ENCODE measurements at regions not wholly inside any gene's neighbourhood (a gene's known extent, or its start where the extent isn't known, plus 50 kb on each side); places are given as distances from the start of the nearest gene placed in this dataset.
A peak's percentile ranks its signal among the peaks of the same experiment; 100 is the strongest.

DNA sequence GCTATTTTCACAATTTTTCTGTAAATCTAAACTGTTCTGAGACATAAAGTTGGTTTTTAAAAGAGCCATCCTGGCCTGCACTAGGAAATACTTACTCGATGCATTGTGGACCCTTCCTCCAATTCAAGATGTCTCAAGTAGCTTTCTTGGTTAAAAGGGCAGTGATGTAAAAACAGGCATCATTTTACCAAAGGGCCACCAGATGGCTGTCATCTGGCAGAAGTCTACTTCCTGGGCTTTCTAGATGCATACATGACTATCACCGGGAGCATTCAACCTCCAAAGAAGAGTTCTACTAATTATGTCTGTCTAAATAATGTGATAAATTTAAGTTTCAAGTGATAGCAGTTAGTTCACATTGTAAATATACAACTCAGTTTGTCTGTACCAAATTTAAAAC is 96.8 kb upstream of the FRMD6 start:
- TF ChIP-seq, protein P1, sequence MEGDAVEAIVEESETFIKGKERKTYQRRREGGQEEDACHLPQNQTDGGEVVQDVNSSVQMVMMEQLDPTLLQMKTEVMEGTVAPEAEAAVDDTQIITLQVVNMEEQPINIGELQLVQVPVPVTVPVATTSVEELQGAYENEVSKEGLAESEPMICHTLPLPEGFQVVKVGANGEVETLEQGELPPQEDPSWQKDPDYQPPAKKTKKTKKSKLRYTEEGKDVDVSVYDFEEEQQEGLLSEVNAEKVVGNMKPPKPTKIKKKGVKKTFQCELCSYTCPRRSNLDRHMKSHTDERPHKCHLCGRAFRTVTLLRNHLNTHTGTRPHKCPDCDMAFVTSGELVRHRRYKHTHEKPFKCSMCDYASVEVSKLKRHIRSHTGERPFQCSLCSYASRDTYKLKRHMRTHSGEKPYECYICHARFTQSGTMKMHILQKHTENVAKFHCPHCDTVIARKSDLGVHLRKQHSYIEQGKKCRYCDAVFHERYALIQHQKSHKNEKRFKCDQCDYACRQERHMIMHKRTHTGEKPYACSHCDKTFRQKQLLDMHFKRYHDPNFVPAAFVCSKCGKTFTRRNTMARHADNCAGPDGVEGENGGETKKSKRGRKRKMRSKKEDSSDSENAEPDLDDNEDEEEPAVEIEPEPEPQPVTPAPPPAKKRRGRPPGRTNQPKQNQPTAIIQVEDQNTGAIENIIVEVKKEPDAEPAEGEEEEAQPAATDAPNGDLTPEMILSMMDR (IDR thresholded peaks at IDR 0.05): no peak
- no peaks in the 10 kb centered on the region for H3K4me1 ChIP-seq (ENCODE audit: low read depth)
- intact Hi-C loops (cut with DNase I, micrococcal nuclease): no loop called here
- H3K9me3 ChIP-seq: no peaks in the 10 kb centered on the region
- no peak overlapping the region for H3K4me3 ChIP-seq
- no peak for DNase-seq
- ATAC-seq: no peak
- H3K36me3 ChIP-seq (ENCODE audit: low read depth): no peaks in the 10 kb centered on the region

- DNase-seq: no peak
- H3K36me3 ChIP-seq (ENCODE audit: low read depth): no peaks in the 10 kb centered on the region
- TF ChIP-seq, protein P1 (IDR thresholded peaks at IDR 0.05): no peak
- intact Hi-C loops (cut with DNase I, micrococcal nuclease): no loop called here
- H3K4me3 ChIP-seq: no peak overlapping the region
- H3K9me3 ChIP-seq: no peaks in the 10 kb centered on the region
- no peaks in the 10 kb centered on the region for H3K4me1 ChIP-seq (ENCODE audit: low read depth)
- no peak for ATAC-seq
Observed at GRCh38 chr14:51561141-51561540, 90.6 kb upstream of the FRMD6 start.

GRCh38 chr14:51562816-51563215 is 88.9 kb upstream of the FRMD6 start:
- Histone ChIP-seq H3K4me1 (ENCODE audit: low read depth) (no peaks in the 10 kb centered on the region), H3K4me3 (no peak overlapping the region), H3K9me3 (no peaks in the 10 kb centered on the region), H3K36me3 (ENCODE audit: low read depth) (no peaks in the 10 kb centered on the region)
- DNase-seq: no peak
- intact Hi-C loops (cut with DNase I, micrococcal nuclease): no loop called here
- TF ChIP-seq, protein P1 (IDR thresholded peaks at IDR 0.05): no peak
- ATAC-seq: no peak

GRCh38 chr14:51563560-51563959 is 88.2 kb upstream of the FRMD6 start:
- no peaks in the 10 kb centered on the region for H3K9me3 ChIP-seq
- no peaks in the 10 kb centered on the region for H3K4me1 ChIP-seq (ENCODE audit: low read depth)
- no peak overlapping the region for H3K4me3 ChIP-seq
- no peaks in the 10 kb centered on the region for H3K36me3 ChIP-seq (ENCODE audit: low read depth)
- intact Hi-C loops (cut with DNase I, micrococcal nuclease): no loop called here
- no peak for DNase-seq
- no peak for ATAC-seq
- TF ChIP-seq, protein P1 (IDR thresholded peaks at IDR 0.05): no peak

GRCh38 chr14:51564460-51564859 is 87.2 kb upstream of the FRMD6 start:
- no peaks in the 10 kb centered on the region for H3K4me1 ChIP-seq (ENCODE audit: low read depth)
- H3K9me3 ChIP-seq: no peaks in the 10 kb centered on the region
- DNase-seq (no peak), ATAC-seq (no peak)
- H3K36me3 ChIP-seq (ENCODE audit: low read depth): no peaks in the 10 kb centered on the region
- no peak overlapping the region for H3K4me3 ChIP-seq
- TF ChIP-seq, protein P1 (IDR thresholded peaks at IDR 0.05): no peak
- intact Hi-C loops (cut with DNase I, micrococcal nuclease): no loop called here

GRCh38 chr14:51564986-51565604 is 86.6 kb upstream of the FRMD6 start:
- Histone ChIP-seq H3K36me3 (ENCODE audit: low read depth) (no peaks in the 10 kb centered on the region), H3K9me3 (no peaks in the 10 kb centered on the region), H3K4me3 (no peak overlapping the region), H3K4me1 (ENCODE audit: low read depth) (no peaks in the 10 kb centered on the region)
- DNase-seq (peak in 1 of 3 donors; percentile 23), ATAC-seq (no peak)
- intact Hi-C loops (cut with DNase I, micrococcal nuclease): no loop called here
- TF ChIP-seq, protein P1 (IDR thresholded peaks at IDR 0.05): no peak

All from mucosa of descending colon (tissue), 3 donors.